ENCODE measurements at regions not wholly inside any gene's neighbourhood (a gene's known extent, or its start where the extent isn't known, plus 50 kb on each side); places are given as distances from the start of the nearest gene placed in this dataset.

- TF ChIP-seq CTCF (optimal IDR thresholded peaks at IDR 0.05 in 1 of 3, IDR thresholded peaks at IDR 0.05 in 1 of 3, conservative IDR thresholded peaks at IDR 0.05 in 1 of 3; ENCODE audit: extremely low read depth in 1 of 3, insufficient read depth in 2 of 3, low read length in 3 of 3) (no peak), EZH2 (IDR thresholded peaks at IDR 0.05; ENCODE audit: low read length) (no peak)
Measured at GRCh38 chr9:31236344-31236743, 1148.1 kb upstream of the ACO1 start.

All from keratinocyte (primary cell).